Fibroblast of lung (primary cell): ENCODE measurements at regions not wholly inside any gene's neighbourhood (a gene's known extent, or its start where the extent isn't known, plus 50 kb on each side); places are given as distances from the start of the nearest gene placed in this dataset.

Experiments used
- DNase-seq, 2 donors: peaks; one replicate each; pipeline versions ENCODE4 v3.0.0 to v3.0.0-alpha.2; 2010; ENCODE audit warnings: low read depth in 2 of 2
- H2AFZ ChIP-seq: 2 replicates; pipeline ENCODE4 v1.5.1; 2012; ENCODE audit warnings: low read length, control low read depth, inconsistent platforms
- H3K27ac ChIP-seq: 2 replicates; pipeline ENCODE4 v1.5.1; 2011; ENCODE audit warnings: low read length, control low read depth; ENCODE audit not compliant: insufficient read depth
- H3K27me3 ChIP-seq: 2 replicates; pipeline ENCODE4 v1.5.1; 2011; ENCODE audit warnings: mild to moderate bottlenecking, low read length; ENCODE audit not compliant: control insufficient read depth, insufficient read depth
- H3K36me3 ChIP-seq: 2 replicates; pipeline ENCODE4 v1.5.1; 2011; ENCODE audit warnings: low read length; ENCODE audit not compliant: control insufficient read depth, insufficient read depth
- H3K4me1 ChIP-seq: 2 replicates; pipeline ENCODE4 v1.5.1; 2011; ENCODE audit warnings: low read length; ENCODE audit not compliant: control insufficient read depth, insufficient read depth; ENCODE audit errors: extremely low read depth
- H3K4me2 ChIP-seq: 2 replicates; pipeline ENCODE4 v1.5.1; 2011; ENCODE audit warnings: low read length, control low read depth; ENCODE audit not compliant: insufficient read depth; ENCODE audit errors: extremely low read depth
- H3K4me3 ChIP-seq, 4 experiments: fragments of 200-600 bp in 1 of 4; sonication (generic) in 1 of 4; replicated peaks in 1 of 4; 2 replicates each; pipeline ENCODE4 v1.5.1; 2011 to 2016; ENCODE audit warnings: low read length in 4 of 4, low read depth in 3 of 4, mild to moderate bottlenecking in 3 of 4, control low read depth in 2 of 4, inconsistent platforms in 1 of 4, mixed read lengths in 1 of 4; ENCODE audit not compliant: insufficient read depth in 1 of 4; ENCODE audit errors: control extremely low read depth in 1 of 4
- H3K79me2 ChIP-seq: 2 replicates; pipeline ENCODE4 v1.5.1; 2012; ENCODE audit warnings: mild to moderate bottlenecking, low read length, inconsistent platforms; ENCODE audit not compliant: control insufficient read depth, insufficient read depth
- H3K9ac ChIP-seq: 2 replicates; pipeline ENCODE4 v1.5.1; 2011; ENCODE audit warnings: mild to moderate bottlenecking, low read length, control low read depth; ENCODE audit not compliant: insufficient read depth
- H3K9me3 ChIP-seq: 2 replicates; pipeline ENCODE4 v1.5.1; 2012; ENCODE audit warnings: low read depth, low read length; ENCODE audit not compliant: control insufficient read depth, insufficient read depth
- H4K20me1 ChIP-seq: 2 replicates; pipeline ENCODE4 v1.5.1; 2011; ENCODE audit warnings: low read length; ENCODE audit not compliant: control insufficient read depth, insufficient read depth; ENCODE audit errors: extremely low read depth
- EZH2 ChIP-seq: IDR thresholded peaks from 2 replicates; pipeline ENCODE4 v1.5.1; 2012; ENCODE audit warnings: low read length, control low read depth, mild to moderate bottlenecking; ENCODE audit errors: missing control alignments
- TF ChIP-seq, protein P1 (sequence below), 2 donors: IDR thresholded peaks in 1 of 2; conservative IDR thresholded peaks in 1 of 2; 1 replicate in 1 of 2; 2 replicates in 1 of 2; pipeline ENCODE4 v1.5.1; 2011 to 2012; ENCODE audit warnings: low read length in 2 of 2, control low read depth in 1 of 2, inconsistent platforms in 1 of 2, low read depth in 1 of 2, mild to moderate bottlenecking in 1 of 2

DNA sequence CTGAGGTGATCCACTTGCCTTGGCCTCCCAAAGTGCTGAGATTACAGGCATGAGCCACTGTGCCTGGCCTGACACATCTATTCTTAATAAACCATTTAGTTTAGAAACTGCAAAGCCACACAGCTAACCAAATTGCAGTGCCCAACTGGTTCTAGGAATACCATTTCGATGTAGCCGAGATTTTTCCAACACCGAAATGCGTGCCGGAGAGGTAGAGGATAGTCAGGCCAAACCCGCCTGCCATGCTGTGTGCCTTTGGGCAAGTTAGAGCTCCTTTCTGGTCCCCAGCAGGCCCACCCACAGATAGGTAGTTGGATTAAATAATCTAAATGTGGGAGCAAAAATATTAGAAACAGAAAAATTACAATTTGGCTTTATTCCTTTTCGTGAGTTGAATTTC lies 254.4 kb downstream of the FOXD2 start:
- no peak for TF ChIP-seq EZH2
- TF ChIP-seq, protein P1, sequence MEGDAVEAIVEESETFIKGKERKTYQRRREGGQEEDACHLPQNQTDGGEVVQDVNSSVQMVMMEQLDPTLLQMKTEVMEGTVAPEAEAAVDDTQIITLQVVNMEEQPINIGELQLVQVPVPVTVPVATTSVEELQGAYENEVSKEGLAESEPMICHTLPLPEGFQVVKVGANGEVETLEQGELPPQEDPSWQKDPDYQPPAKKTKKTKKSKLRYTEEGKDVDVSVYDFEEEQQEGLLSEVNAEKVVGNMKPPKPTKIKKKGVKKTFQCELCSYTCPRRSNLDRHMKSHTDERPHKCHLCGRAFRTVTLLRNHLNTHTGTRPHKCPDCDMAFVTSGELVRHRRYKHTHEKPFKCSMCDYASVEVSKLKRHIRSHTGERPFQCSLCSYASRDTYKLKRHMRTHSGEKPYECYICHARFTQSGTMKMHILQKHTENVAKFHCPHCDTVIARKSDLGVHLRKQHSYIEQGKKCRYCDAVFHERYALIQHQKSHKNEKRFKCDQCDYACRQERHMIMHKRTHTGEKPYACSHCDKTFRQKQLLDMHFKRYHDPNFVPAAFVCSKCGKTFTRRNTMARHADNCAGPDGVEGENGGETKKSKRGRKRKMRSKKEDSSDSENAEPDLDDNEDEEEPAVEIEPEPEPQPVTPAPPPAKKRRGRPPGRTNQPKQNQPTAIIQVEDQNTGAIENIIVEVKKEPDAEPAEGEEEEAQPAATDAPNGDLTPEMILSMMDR (conservative IDR thresholded peaks at IDR 0.05 in 1 of 2, IDR thresholded peaks at IDR 0.05 in 1 of 2; ENCODE audit: low read depth in 1 of 2, low read length in 2 of 2) = no peak
- no peaks in the 10 kb centered on the region for H3K4me1 ChIP-seq
- no peak overlapping the region for H3K4me3 ChIP-seq
- no peaks in the 10 kb centered on the region for H4K20me1 ChIP-seq
- H3K9me3 ChIP-seq = no peaks in the 10 kb centered on the region
- no peaks in the 10 kb centered on the region for H3K27me3 ChIP-seq
- H3K79me2 ChIP-seq = no peaks in the 10 kb centered on the region
- H3K9ac ChIP-seq = no peak overlapping the region
- no peak overlapping the region for H2AFZ ChIP-seq
- H3K27ac ChIP-seq = no peak overlapping the region
- no peaks in the 10 kb centered on the region for H3K36me3 ChIP-seq
- H3K4me2 ChIP-seq = no peak overlapping the region
- DNase-seq = no peak

DNA sequence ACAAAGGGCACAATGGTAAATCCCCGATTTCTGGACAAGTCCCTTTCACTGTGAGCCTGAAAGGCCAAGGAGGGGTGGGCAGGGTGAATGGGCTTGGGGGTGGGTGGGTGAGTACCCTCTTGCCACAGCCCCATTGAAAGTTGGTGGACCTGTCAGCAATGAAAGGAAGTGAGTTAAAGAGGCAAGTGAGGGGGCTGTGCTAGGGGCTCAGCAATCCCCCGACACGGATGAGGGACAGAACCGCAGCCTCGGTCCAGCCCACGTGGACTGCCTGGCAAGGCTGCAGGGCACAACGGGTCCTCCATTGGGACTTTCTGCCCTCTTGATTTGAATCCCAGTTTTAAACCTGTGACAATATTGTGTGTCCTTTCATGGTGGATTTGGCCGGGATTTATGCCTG lies 255.3 kb downstream of the FOXD2 start:
- Histone ChIP-seq H3K9me3 (no peaks in the 10 kb centered on the region), H3K27me3 (no peaks in the 10 kb centered on the region), H2AFZ (no peak overlapping the region), H3K79me2 (no peaks in the 10 kb centered on the region), H3K9ac (no peak overlapping the region), H4K20me1 (no peaks in the 10 kb centered on the region), H3K4me3 (no peak overlapping the region), H3K36me3 (no peaks in the 10 kb centered on the region), H3K4me2 (no peak overlapping the region), H3K27ac (no peak overlapping the region), H3K4me1 (no peaks in the 10 kb centered on the region)
- DNase-seq = no peak
- TF ChIP-seq EZH2 = no peak
- TF ChIP-seq, protein P1 (conservative IDR thresholded peaks at IDR 0.05 in 1 of 2, IDR thresholded peaks at IDR 0.05 in 1 of 2; ENCODE audit: low read depth in 1 of 2, low read length in 2 of 2) = no peak

DNA sequence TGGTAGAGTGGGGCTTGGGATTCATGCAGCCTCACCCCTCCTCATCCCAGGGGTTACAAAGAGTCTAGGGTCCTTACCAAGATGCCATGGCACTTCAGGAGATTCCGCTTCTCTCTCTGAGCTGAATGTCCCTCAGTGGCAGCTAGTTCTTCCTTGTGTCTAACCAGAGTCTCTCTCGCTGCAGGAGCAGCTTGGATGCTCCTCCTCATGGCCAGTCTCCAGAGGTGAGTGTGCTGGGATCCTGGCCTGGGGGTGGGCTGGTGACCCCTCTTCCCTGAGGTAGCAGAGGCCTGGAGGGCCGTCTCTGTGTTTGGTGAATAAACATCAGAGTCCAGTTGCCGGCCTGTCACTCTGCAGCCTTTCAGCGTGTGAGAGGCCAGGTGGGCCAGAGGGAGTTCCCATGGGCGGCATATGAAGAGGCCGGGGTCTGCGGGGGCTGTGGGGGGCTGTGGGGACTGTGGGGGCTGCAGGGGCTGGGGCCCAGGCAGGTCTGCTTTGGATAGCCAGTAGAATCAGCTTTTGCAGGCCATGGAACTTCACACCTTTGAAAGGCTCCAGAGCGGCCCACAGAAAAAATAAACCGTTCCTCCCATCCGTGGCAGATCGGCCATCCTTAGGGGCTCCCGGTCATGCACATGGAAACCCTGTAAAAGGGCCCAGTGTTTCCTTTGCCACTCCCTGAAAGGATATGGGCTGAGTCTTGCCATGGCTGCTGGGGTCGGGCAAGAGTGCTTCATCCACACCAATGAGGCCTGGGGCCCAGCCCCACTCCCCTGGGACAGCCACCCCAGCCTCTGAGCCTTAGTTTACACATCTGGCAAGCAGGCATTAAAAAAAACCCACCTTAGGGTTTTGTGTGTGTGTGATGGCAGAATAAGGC lies 256.4 kb downstream of the FOXD2 start:
- Histone ChIP-seq H3K79me2 (no peaks in the 10 kb centered on the region), H3K4me1 (no peaks in the 10 kb centered on the region), H3K27me3 (no peaks in the 10 kb centered on the region), H3K9me3 (no peaks in the 10 kb centered on the region), H2AFZ (no peak overlapping the region), H3K36me3 (no peaks in the 10 kb centered on the region), H3K4me3 (no peak overlapping the region), H3K27ac (no peak overlapping the region), H3K9ac (no peak overlapping the region), H3K4me2 (no peak overlapping the region), H4K20me1 (no peaks in the 10 kb centered on the region)
- no peak for DNase-seq
- no peak for TF ChIP-seq EZH2
- TF ChIP-seq, protein P1 (conservative IDR thresholded peaks at IDR 0.05 in 1 of 2, IDR thresholded peaks at IDR 0.05 in 1 of 2; ENCODE audit: low read depth in 1 of 2, low read length in 2 of 2) = no peak
